ENCODE measurements at regions not wholly inside any gene's neighbourhood (a gene's known extent, or its start where the extent isn't known, plus 50 kb on each side); places are given as distances from the start of the nearest gene placed in this dataset.

DNA sequence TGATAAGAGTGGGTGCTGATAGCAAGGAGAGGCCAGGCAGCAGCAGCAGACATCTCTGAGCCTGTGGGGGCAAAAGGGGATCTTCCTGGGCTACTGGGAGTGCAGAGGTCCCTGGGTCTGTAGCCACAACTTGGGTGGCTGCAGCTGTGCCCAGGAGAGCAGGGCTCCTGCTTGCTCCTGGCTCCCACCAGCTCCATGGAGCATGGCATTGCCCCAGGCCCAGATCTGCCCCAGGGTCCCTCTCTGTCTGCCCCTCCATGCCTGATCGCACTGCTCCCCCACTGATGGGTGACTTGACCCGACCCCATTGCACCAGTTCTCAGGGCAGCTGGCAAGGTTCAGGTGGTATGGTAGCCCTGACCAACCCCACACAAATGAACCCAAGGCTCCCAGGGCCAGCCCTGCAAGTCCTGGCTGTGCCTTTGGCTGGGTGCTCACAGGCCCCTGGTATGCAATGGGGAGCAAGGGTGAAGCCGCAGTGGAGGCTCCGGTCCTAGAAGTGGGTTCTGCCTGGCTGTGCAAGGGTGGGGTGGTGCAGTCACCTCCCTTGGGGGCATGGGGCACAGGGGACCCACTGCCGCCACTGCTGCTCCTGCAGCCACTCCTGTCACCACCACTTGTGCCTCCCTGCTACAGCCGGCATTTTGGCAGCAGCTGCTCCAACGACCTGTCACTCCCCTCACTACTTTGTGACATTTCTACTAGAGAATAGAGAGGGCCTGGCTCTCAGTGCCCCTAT lies 184.9 kb downstream of the NPFFR2 start:
- no peak for DNase-seq (ENCODE audit: low read depth)
- TF ChIP-seq CTCF (IDR thresholded peaks at IDR 0.05; ENCODE audit: low read length, missing control alignments), result no peak
- H3K4me3 ChIP-seq (replicated peaks; ENCODE audit: low read depth, low read length), result no peak overlapping the region

GRCh38 chr4:72218953-72219352 lies 187.2 kb downstream of the NPFFR2 start:
- no peak for TF ChIP-seq CTCF (IDR thresholded peaks at IDR 0.05; ENCODE audit: low read length, missing control alignments)
- H3K4me3 ChIP-seq (replicated peaks; ENCODE audit: low read depth, low read length), result no peak overlapping the region
- no peak for DNase-seq (ENCODE audit: low read depth)
